ENCODE measurements at regions not wholly inside any gene's neighbourhood (a gene's known extent, or its start where the extent isn't known, plus 50 kb on each side); places are given as distances from the start of the nearest gene placed in this dataset.
A peak's percentile ranks its signal among the peaks of the same experiment; 100 is the strongest.
"Not testable (repeated sequence)": the region's sequence is repeated elsewhere in the genome, so short reads cannot be mapped to it uniquely, and the experiment has no call there.

GRCh38 chr5:155700333-155700732 lies 626.6 kb upstream of the SGCD start:
- peak; percentile 85 for TF ChIP-seq CTCF (conservative IDR thresholded peaks at IDR 0.05)
- no peak overlapping the region for H3K27ac ChIP-seq

- no peak for TF ChIP-seq CTCF (conservative IDR thresholded peaks at IDR 0.05)
- no peak overlapping the region for H3K27ac ChIP-seq
Measured at GRCh38 chr5:155711882-155712281, 615.1 kb upstream of the SGCD start.

- not testable (repeated sequence) for H3K27ac ChIP-seq
Measured at GRCh38 chr5:155714435-155714834, 612.5 kb upstream of the SGCD start.

- no peak overlapping the region for H3K27ac ChIP-seq
- no peak for TF ChIP-seq CTCF (conservative IDR thresholded peaks at IDR 0.05)
Measured at GRCh38 chr5:155726267-155726666, 600.7 kb upstream of the SGCD start.

GRCh38 chr5:155727512-155728145 lies 599.3 kb upstream of the SGCD start:
- no peak for TF ChIP-seq CTCF (conservative IDR thresholded peaks at IDR 0.05)
- peak overlapping the region; percentile 49 for H3K27ac ChIP-seq

GRCh38 chr5:155728146-155728856 lies 598.7 kb upstream of the SGCD start:
- peak overlapping the region; percentile 49 for H3K27ac ChIP-seq
- no peak for TF ChIP-seq CTCF (conservative IDR thresholded peaks at IDR 0.05)

- H3K27ac ChIP-seq: peak overlapping the region; percentile 49
- TF ChIP-seq CTCF (conservative IDR thresholded peaks at IDR 0.05): peak; percentile 64
Measured at GRCh38 chr5:155728857-155729683, 597.9 kb upstream of the SGCD start.
